ENCODE measurements at regions not wholly inside any gene's neighbourhood (a gene's known extent, or its start where the extent isn't known, plus 50 kb on each side); places are given as distances from the start of the nearest gene placed in this dataset.

DNA sequence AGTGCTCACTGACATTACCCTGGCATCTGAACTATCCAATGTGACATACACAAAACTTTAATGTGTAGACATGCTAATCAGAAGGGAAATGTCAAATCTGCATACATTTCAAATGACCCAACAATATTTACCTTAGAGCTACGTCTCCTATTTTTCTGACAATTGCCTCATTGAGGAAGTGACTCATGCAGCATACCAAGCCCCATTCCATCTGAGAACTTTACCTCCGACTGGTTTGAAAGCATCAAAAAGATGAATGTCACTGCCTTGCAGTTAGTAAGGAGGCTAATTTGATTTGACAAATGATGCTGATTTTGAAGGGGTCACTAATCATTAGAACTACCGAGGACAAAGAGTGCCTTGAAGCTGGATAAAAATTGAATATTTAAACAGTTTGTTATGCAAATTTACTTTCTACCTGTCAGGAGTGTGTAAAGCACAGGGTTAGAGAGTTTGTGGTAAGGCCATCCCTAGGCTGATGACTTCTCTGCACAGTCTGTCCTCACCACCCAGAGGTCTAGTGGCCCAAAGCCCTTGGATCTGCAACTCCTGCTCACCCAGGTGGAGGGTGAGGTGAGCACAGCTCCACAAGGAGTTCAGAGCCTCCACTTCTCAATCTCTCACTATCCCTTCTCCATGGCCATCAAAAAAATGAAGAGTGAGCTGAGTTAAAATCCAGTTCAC is 500.3 kb upstream of the C1orf87 start:
- TF ChIP-seq CTCF (IDR thresholded peaks at IDR 0.05) (no peak), POLR2A (IDR thresholded peaks at IDR 0.05) (no peak), EP300 (IDR thresholded peaks at IDR 0.05) (no peak)

Measured in tibial nerve (tissue), 4 donors.